ENCODE measurements at regions not wholly inside any gene's neighbourhood (a gene's known extent, or its start where the extent isn't known, plus 50 kb on each side); places are given as distances from the start of the nearest gene placed in this dataset.

DNA sequence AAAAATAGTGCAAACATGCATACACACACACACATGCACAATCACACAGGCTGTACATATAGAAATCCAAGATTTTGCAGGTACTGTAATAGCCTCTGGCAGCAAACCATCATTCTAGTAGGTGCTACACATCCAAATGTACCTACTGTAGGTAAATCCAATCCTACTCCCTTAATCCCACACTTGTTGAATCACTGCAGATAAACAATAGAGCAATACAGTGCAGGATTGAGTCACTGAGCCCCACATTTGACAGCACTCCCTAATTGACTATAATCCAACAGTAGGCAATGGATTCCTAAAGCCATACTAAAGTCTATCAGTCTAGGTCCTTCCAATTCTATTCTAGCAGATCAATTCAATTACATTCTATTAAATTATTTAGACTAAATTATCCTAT, 1640.5 kb upstream of the CDH9 start:
- H3K9me2 ChIP-seq, result no peaks in the 10 kb centered on the region
- H3K9ac ChIP-seq, result no peak overlapping the region

More for the DNA sequence above, 1640.5 kb upstream of the CDH9 start:
- DNase-seq, result no peak
- POLR2A ChIA-PET, result no interaction called here
- Histone ChIP-seq H3K9me3 (no peaks in the 10 kb centered on the region), H3K4me3 (ENCODE audit: low read depth in 2 of 2, low read length in 1 of 2) (no peak overlapping the region), H3K27ac (ENCODE audit: low read depth in 2 of 2, low read length in 1 of 2) (no peak overlapping the region), H3K36me3 (replicated peaks in 1 of 2; ENCODE audit: control insufficient read depth in 1 of 2, insufficient read depth in 2 of 2, low read length in 1 of 2) (no peaks in the 10 kb centered on the region), H3F3A (replicated peaks; ENCODE audit: insufficient read depth) (no peaks in the 10 kb centered on the region), H2AFZ (ENCODE audit: low read depth) (no peak overlapping the region), H3K79me2 (ENCODE audit: insufficient read depth) (no peaks in the 10 kb centered on the region), H3K4me2 (no peak overlapping the region), H3K4me1 (ENCODE audit: control insufficient read depth in 1 of 2, insufficient read depth in 2 of 2, low read depth in 1 of 2, low read length in 1 of 2) (no peaks in the 10 kb centered on the region), H4K20me1 (ENCODE audit: insufficient read depth) (no peaks in the 10 kb centered on the region), H3K27me3 (ENCODE audit: insufficient read depth) (no peaks in the 10 kb centered on the region)
- TF ChIP-seq GABPA (IDR thresholded peaks at IDR 0.05; ENCODE audit: low read depth) (no peak), FOXJ3 (CRISPR knock-in tag; IDR thresholded peaks at IDR 0.05) (no peak), ELF1 (IDR thresholded peaks at IDR 0.05) (no peak), FOXM1 (IDR thresholded peaks at IDR 0.05; ENCODE audit: low read depth) (no peak), SMC3 (IDR thresholded peaks at IDR 0.05; ENCODE audit: low read depth, low read length) (no peak)
- TF ChIP-seq, protein P1, sequence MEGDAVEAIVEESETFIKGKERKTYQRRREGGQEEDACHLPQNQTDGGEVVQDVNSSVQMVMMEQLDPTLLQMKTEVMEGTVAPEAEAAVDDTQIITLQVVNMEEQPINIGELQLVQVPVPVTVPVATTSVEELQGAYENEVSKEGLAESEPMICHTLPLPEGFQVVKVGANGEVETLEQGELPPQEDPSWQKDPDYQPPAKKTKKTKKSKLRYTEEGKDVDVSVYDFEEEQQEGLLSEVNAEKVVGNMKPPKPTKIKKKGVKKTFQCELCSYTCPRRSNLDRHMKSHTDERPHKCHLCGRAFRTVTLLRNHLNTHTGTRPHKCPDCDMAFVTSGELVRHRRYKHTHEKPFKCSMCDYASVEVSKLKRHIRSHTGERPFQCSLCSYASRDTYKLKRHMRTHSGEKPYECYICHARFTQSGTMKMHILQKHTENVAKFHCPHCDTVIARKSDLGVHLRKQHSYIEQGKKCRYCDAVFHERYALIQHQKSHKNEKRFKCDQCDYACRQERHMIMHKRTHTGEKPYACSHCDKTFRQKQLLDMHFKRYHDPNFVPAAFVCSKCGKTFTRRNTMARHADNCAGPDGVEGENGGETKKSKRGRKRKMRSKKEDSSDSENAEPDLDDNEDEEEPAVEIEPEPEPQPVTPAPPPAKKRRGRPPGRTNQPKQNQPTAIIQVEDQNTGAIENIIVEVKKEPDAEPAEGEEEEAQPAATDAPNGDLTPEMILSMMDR (IDR thresholded peaks at IDR 0.05), result no peak
- TF ChIP-seq, protein P2, sequence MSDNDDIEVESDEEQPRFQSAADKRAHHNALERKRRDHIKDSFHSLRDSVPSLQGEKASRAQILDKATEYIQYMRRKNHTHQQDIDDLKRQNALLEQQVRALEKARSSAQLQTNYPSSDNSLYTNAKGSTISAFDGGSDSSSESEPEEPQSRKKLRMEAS (IDR thresholded peaks at IDR 0.05; ENCODE audit: low read depth), result no peak
- TF ChIP-seq, protein P3, sequence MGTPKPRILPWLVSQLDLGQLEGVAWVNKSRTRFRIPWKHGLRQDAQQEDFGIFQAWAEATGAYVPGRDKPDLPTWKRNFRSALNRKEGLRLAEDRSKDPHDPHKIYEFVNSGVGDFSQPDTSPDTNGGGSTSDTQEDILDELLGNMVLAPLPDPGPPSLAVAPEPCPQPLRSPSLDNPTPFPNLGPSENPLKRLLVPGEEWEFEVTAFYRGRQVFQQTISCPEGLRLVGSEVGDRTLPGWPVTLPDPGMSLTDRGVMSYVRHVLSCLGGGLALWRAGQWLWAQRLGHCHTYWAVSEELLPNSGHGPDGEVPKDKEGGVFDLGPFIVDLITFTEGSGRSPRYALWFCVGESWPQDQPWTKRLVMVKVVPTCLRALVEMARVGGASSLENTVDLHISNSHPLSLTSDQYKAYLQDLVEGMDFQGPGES (IDR thresholded peaks at IDR 0.05; ENCODE audit: low read depth, low read length), result no peak
- TF ChIP-seq, protein P4, sequence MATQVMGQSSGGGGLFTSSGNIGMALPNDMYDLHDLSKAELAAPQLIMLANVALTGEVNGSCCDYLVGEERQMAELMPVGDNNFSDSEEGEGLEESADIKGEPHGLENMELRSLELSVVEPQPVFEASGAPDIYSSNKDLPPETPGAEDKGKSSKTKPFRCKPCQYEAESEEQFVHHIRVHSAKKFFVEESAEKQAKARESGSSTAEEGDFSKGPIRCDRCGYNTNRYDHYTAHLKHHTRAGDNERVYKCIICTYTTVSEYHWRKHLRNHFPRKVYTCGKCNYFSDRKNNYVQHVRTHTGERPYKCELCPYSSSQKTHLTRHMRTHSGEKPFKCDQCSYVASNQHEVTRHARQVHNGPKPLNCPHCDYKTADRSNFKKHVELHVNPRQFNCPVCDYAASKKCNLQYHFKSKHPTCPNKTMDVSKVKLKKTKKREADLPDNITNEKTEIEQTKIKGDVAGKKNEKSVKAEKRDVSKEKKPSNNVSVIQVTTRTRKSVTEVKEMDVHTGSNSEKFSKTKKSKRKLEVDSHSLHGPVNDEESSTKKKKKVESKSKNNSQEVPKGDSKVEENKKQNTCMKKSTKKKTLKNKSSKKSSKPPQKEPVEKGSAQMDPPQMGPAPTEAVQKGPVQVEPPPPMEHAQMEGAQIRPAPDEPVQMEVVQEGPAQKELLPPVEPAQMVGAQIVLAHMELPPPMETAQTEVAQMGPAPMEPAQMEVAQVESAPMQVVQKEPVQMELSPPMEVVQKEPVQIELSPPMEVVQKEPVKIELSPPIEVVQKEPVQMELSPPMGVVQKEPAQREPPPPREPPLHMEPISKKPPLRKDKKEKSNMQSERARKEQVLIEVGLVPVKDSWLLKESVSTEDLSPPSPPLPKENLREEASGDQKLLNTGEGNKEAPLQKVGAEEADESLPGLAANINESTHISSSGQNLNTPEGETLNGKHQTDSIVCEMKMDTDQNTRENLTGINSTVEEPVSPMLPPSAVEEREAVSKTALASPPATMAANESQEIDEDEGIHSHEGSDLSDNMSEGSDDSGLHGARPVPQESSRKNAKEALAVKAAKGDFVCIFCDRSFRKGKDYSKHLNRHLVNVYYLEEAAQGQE (IDR thresholded peaks at IDR 0.05; ENCODE audit: low read depth, low read length), result no peak
- CTCF ChIA-PET, result no interaction called here

Data from SK-N-SH (cell line).